DND-41 (cell line): ENCODE measurements at regions not wholly inside any gene's neighbourhood (a gene's known extent, or its start where the extent isn't known, plus 50 kb on each side); places are given as distances from the start of the nearest gene placed in this dataset.
"Not testable (repeated sequence)": the region's sequence is repeated elsewhere in the genome, so short reads cannot be mapped to it uniquely, and the experiment has no call there.

Experiments used
- ATAC-seq: fragments of 200-7000 bp; cut with Tn5 transposase; 3 replicates; pipeline ENCODE4 v1.9.1; 2021; ENCODE audit warnings: low read depth; ENCODE audit not compliant: insufficient read depth
- DNase-seq: peaks from one replicate; pipeline ENCODE4 v3.0.0-alpha.2; 2020
- H2AFZ ChIP-seq: 2 replicates; pipeline ENCODE4 v1.6.0; 2012; ENCODE audit warnings: low read depth, low read length
- H3K27ac ChIP-seq: 2 replicates; pipeline ENCODE4 v1.5.1; 2012; ENCODE audit warnings: low read length, inconsistent platforms
- H3K27me3 ChIP-seq: fragments of 200-600 bp; sonication (generic); 2 replicates; pipeline ENCODE4 v1.6.0; 2012; ENCODE audit warnings: low read length, mild to moderate bottlenecking, inconsistent platforms; ENCODE audit not compliant: insufficient read depth, poor library complexity
- H3K36me3 ChIP-seq: 2 replicates; pipeline ENCODE4 v1.5.1; 2012; ENCODE audit warnings: low read length, inconsistent platforms; ENCODE audit not compliant: insufficient read depth
- H3K4me1 ChIP-seq: 2 replicates; pipeline ENCODE4 v1.5.1; 2012; ENCODE audit warnings: mild to moderate bottlenecking, low read length; ENCODE audit not compliant: insufficient read depth
- H3K4me2 ChIP-seq: 2 replicates; pipeline ENCODE4 v1.6.0; 2012; ENCODE audit warnings: mild to moderate bottlenecking, moderate library complexity, low read length, inconsistent platforms; ENCODE audit not compliant: insufficient read depth
- H3K4me3 ChIP-seq, 2 experiments: fragments of 200-600 bp in 1 of 2; shearing (Covaris generic) in 1 of 2; 2 replicates each; pipeline ENCODE4 v1.5.1; 2012 to 2016; ENCODE audit warnings: inconsistent platforms in 2 of 2, low read length in 2 of 2, mild to moderate bottlenecking in 2 of 2, low read depth in 1 of 2, moderate library complexity in 1 of 2
- H3K79me2 ChIP-seq: 2 replicates; pipeline ENCODE4 v1.6.0; 2012; ENCODE audit warnings: low read length, inconsistent platforms; ENCODE audit not compliant: insufficient read depth
- H3K9ac ChIP-seq: 2 replicates; pipeline ENCODE4 v1.6.0; 2012; ENCODE audit warnings: low read depth, mild to moderate bottlenecking, inconsistent platforms, low read length, moderate library complexity
- H3K9me3 ChIP-seq: 2 replicates; pipeline ENCODE4 v1.5.1; 2012; ENCODE audit warnings: low read length, moderate library complexity, mild to moderate bottlenecking, inconsistent platforms; ENCODE audit not compliant: insufficient read depth, severe bottlenecking
- H4K20me1 ChIP-seq: 2 replicates; pipeline ENCODE4 v1.6.0; 2012; ENCODE audit warnings: low read length; ENCODE audit not compliant: insufficient read depth
- EZH2 ChIP-seq: IDR thresholded peaks from 3 replicates; pipeline ENCODE4 v1.6.1; 2012; ENCODE audit warnings: borderline replicate concordance, low read depth, mild to moderate bottlenecking, moderate library complexity, low read length, inconsistent platforms; ENCODE audit not compliant: severe bottlenecking
- TF ChIP-seq, protein P1 (sequence below): IDR thresholded peaks from 2 replicates; pipeline ENCODE4 v1.5.1; 2012; ENCODE audit warnings: borderline replicate concordance, low read length, moderate library complexity, mild to moderate bottlenecking; ENCODE audit not compliant: poor library complexity, severe bottlenecking; ENCODE audit errors: extremely low read depth

DNA sequence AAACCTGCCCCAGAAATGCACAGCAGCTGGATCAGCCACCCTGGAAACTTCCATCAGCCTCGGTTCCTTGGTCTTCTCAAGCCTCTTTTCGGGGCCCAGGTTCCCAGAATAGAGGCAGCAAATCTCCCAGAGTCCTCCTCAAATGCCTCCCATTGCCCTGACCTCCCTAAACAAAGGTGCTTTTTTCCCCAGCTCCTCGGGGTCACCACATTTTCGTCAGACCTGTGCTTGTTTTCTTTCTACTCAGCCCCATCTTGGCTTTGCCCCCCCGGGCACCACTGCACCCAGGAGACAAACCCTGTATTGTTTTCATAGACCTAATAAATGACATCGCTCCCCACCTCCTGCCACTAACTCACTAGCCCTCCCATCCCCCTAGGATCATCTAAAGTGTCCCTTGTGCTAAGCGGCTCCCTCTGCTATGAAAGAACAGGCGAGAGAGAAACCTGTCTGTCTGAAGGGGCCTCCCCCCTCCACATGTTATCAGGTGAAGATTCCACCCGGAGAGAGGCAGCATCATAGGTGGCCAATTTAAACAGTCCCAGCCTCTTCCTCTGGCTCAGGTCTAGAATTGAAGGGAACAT, 451.1 kb downstream of the SOX9 start:
- no peak overlapping the region for H3K27ac ChIP-seq
- peaks cover 5% of the 10 kb centered on the region; the same call in 1 of the 2 replicates for H3K4me1 ChIP-seq
- H3K9ac ChIP-seq: no peak overlapping the region
- no peaks in the 10 kb centered on the region for H4K20me1 ChIP-seq
- no peak overlapping the region for H3K4me3 ChIP-seq
- H3K36me3 ChIP-seq: no peaks in the 10 kb centered on the region
- no peaks in the 10 kb centered on the region for H3K79me2 ChIP-seq
- peaks cover 2% of the 10 kb centered on the region for H3K27me3 ChIP-seq
- TF ChIP-seq, protein P1, sequence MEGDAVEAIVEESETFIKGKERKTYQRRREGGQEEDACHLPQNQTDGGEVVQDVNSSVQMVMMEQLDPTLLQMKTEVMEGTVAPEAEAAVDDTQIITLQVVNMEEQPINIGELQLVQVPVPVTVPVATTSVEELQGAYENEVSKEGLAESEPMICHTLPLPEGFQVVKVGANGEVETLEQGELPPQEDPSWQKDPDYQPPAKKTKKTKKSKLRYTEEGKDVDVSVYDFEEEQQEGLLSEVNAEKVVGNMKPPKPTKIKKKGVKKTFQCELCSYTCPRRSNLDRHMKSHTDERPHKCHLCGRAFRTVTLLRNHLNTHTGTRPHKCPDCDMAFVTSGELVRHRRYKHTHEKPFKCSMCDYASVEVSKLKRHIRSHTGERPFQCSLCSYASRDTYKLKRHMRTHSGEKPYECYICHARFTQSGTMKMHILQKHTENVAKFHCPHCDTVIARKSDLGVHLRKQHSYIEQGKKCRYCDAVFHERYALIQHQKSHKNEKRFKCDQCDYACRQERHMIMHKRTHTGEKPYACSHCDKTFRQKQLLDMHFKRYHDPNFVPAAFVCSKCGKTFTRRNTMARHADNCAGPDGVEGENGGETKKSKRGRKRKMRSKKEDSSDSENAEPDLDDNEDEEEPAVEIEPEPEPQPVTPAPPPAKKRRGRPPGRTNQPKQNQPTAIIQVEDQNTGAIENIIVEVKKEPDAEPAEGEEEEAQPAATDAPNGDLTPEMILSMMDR: no peak
- TF ChIP-seq EZH2: no peak
- no peak overlapping the region for H3K4me2 ChIP-seq
- H2AFZ ChIP-seq: no peak overlapping the region
- H3K9me3 ChIP-seq: no peaks in the 10 kb centered on the region
- ATAC-seq (no peak), DNase-seq (no peak)

DNA sequence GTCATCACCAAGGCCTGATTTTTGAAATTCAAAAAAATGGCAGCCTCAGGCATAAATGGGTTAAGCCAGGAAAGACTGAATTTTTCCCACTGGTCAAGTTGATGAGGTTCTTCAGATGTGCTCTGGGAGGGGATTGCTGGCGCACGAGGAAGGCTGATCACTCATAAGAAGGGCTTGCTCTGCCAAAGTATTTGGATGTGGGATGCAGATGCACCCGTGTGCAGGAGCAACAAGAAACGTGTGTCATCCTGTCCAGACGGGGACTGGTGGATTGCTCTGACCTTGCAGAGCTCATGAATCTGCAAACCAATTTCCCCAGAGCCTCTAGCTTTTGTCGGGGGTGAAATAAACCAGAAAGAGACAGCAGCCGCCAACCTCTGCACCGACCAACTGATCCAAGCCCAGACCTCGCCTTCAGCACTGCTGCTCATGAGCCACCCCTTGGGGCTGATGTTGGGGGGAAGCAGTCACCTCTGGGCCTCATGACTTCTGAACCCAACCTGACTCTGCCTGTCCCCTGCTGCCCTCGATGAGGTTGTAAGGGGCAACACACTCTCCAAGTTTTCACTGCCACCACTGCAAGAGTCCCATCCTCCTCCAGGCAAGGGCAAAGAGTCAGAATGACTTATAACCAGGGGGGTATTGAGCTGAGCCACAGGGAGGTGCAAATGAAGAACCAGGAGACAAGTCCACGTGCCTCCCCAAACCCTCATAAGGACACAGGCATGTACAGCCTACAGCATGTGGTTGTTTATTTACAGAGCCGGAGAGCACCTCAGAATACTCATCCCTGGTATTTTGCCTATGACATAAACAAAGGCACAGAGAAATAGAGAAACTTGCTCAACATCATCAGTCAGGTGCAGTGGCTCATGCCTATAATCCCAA, 452.0 kb downstream of the SOX9 start:
- ATAC-seq: no peak
- no peaks in the 10 kb centered on the region for H3K4me1 ChIP-seq
- H3K4me2 ChIP-seq: no peak overlapping the region
- no peak overlapping the region for H3K4me3 ChIP-seq
- no peaks in the 10 kb centered on the region for H3K36me3 ChIP-seq
- H2AFZ ChIP-seq: no peak overlapping the region
- H3K27me3 ChIP-seq: peaks cover 2% of the 10 kb centered on the region
- no peaks in the 10 kb centered on the region for H4K20me1 ChIP-seq
- no peak overlapping the region for H3K9ac ChIP-seq
- TF ChIP-seq, protein P1: no peak
- no peak for TF ChIP-seq EZH2
- no peak for DNase-seq
- no peaks in the 10 kb centered on the region for H3K79me2 ChIP-seq
- no peaks in the 10 kb centered on the region for H3K9me3 ChIP-seq
- no peak overlapping the region for H3K27ac ChIP-seq

DNA sequence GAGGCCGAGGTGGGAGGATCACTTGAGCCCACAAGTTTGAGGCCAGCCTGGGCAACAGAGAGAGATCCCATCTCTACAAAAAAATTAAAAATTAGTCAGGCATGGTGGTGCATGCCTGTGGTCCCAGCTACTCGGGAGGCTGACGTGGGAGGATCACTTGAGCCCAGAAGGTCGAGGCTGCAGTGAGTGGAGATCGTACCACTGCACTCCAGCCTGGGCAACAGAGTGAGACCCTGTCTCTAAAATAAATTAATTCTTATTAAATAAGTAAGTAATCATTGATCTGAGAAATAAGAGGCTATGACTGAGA, 452.6 kb downstream of the SOX9 start:
- not testable (repeated sequence) for H3K79me2 ChIP-seq, H3K4me3 ChIP-seq, DNase-seq, ATAC-seq, H3K4me1 ChIP-seq, H3K9ac ChIP-seq, H2AFZ ChIP-seq, H3K36me3 ChIP-seq, H3K9me3 ChIP-seq, H3K27me3 ChIP-seq, H3K4me2 ChIP-seq, H3K27ac ChIP-seq, H4K20me1 ChIP-seq

DNA sequence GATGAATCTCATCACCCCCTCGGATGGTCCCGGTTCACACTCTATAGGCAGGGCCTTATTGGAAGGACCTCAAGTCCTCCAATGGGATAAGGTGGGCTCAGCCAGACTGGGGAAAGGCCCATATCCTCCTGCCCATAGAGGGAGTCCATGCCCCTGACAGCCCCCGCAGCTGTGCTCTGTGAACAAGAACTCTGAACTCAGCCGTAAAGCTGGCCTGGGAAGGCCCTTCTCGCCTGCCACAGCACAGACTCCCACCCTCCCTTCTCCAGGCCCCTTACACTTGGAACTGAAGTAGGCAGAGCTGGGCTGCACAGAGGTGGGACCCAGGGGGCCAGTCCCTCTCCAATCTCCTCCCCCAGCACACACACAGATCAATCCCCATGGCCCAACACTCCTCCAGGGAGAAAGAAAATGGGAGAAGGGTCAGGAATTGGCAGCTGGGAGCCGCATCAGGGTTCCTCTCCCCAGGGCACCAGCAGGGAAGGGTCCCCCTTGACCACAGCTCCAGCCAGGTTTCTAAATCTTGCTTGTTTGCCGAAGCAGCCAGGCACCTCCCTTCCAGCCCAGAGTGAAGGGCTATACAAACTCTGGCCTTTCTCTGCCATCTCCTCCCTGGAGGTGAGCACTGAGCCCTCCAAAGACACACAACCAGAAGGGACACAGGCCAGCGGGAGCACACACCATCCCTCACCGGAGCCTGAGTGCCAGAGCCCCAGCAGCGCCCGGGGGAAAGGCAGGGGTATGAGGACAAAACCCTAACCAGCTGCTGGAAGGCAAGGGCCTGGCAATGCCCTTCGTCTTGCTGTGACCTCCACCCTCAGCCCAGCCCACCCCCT, 454.1 kb downstream of the SOX9 start:
- Histone ChIP-seq H3K9ac (no peak overlapping the region), H3K4me1 (no peaks in the 10 kb centered on the region), H3K79me2 (no peaks in the 10 kb centered on the region), H3K36me3 (no peaks in the 10 kb centered on the region), H3K4me2 (no peak overlapping the region), H3K9me3 (no peaks in the 10 kb centered on the region), H3K27me3 (peaks cover 2% of the 10 kb centered on the region), H2AFZ (no peak overlapping the region), H3K27ac (no peak overlapping the region), H3K4me3 (no peak overlapping the region), H4K20me1 (no peaks in the 10 kb centered on the region)
- DNase-seq (no peak), ATAC-seq (no peak)
- TF ChIP-seq, protein P1: no peak
- no peak for TF ChIP-seq EZH2
